ENCODE measurements at regions not wholly inside any gene's neighbourhood (a gene's known extent, or its start where the extent isn't known, plus 50 kb on each side); places are given as distances from the start of the nearest gene placed in this dataset.

DNA sequence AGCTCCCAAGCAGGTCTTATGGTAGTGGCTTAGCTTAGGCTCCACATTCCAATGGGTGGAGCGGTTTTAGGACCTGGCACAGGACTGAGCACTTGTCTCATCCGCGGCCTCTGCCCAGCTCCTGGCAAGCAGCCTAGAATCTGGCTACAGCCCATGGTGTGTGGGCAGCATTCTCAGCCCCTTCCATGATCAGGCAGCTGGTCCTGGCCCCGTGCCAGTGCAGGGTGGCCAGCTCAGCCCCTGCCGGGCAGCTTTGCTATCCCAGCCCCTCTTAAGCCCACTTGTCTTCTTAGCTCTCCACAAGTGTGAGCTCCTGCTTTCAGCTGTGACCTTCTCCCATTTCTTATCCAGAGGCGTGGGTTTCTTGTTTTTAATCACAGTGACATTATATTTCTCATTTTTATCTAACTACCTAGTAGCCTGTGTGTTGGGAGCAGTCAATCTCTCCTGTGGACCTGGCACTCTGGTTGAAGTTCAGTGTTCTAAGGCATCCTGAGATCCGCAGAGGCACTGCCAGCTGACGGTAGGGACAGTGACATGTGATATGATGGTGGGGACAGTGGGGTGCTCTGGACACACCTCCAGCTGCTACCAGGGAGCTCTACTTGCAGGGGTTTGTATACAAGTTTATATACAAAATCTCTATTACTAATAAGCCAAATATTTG is 84.5 kb upstream of the PRNP start:
- no peak overlapping the region for H3K4me3 ChIP-seq
- H3K9me3 ChIP-seq = no peaks in the 10 kb centered on the region
- H3K27me3 ChIP-seq = peaks cover 0 to 22% (median 4%) of the 10 kb centered on the region in 3 donors
- WGBS, 5 donors = 31 to 43% (median 34%) methylated on average over 6 to 8 of the region's 8 CpGs
- peak overlapping the region in 2 of 5 donors; percentile 8 to 74 for H3K27ac ChIP-seq
- peaks cover 3 to 36% (median 12%) of the 10 kb centered on the region in 4 donors for H3K4me1 ChIP-seq
- DNase-seq = peak in 1 of 2 donors; percentile 76
- H3K36me3 ChIP-seq = no peaks in the 10 kb centered on the region
- TF ChIP-seq, protein P1, sequence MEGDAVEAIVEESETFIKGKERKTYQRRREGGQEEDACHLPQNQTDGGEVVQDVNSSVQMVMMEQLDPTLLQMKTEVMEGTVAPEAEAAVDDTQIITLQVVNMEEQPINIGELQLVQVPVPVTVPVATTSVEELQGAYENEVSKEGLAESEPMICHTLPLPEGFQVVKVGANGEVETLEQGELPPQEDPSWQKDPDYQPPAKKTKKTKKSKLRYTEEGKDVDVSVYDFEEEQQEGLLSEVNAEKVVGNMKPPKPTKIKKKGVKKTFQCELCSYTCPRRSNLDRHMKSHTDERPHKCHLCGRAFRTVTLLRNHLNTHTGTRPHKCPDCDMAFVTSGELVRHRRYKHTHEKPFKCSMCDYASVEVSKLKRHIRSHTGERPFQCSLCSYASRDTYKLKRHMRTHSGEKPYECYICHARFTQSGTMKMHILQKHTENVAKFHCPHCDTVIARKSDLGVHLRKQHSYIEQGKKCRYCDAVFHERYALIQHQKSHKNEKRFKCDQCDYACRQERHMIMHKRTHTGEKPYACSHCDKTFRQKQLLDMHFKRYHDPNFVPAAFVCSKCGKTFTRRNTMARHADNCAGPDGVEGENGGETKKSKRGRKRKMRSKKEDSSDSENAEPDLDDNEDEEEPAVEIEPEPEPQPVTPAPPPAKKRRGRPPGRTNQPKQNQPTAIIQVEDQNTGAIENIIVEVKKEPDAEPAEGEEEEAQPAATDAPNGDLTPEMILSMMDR (IDR thresholded peaks at IDR 0.05) = no peak
- TF ChIP-seq POLR2A (IDR thresholded peaks at IDR 0.05) = no peak
- no peak for TF ChIP-seq POLR2AphosphoS5 (IDR thresholded peaks at IDR 0.05)
- TF ChIP-seq EP300 (IDR thresholded peaks at IDR 0.05) = no peak
- intact Hi-C loops (cut with DNase I; ENCODE audit: low total_unique reads) = loop anchor here (10.0 kb wide), 1 partner anchor 353 kb away; no protein-coding TSS in a partner anchor

DNA sequence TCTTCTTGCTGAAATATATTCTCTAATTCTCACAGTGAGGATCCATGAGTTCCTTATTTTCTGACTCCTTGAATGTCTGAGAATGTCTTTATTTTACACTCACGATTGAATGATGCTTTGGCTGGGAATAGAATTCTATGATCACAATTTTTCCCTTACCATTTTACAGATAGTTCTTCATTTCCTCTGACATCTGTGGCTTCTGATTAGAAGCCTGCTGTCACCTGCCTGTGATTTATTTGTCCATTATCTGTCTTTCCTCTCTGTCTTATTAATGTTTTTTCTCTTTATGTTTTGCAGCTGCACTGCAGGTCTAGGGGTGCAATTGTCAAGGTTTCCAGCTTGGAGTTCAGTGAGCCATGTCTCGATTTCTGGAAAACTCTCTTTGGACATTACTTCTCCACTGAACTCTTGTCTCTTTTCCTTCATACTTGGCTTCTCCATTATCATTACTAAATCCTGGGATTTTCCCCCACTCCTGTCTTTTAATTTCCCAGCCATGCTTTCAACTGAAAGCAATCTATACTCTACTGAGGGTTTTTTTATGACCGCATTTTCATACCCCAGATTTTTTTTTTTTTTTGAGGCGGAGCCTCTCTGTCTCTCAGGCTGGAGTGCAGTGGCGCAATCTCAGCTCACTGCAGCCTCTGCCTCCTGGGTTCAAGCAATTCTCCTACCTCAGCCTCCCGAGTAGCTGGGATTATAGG is 85.8 kb upstream of the PRNP start:
- no peaks in the 10 kb centered on the region for H3K36me3 ChIP-seq
- no peak overlapping the region for H3K4me3 ChIP-seq
- TF ChIP-seq, protein P1 (IDR thresholded peaks at IDR 0.05) = no peak
- TF ChIP-seq EP300 (IDR thresholded peaks at IDR 0.05) = no peak
- TF ChIP-seq POLR2AphosphoS5 (IDR thresholded peaks at IDR 0.05) = no peak
- no peak for TF ChIP-seq POLR2A (IDR thresholded peaks at IDR 0.05)
- H3K9me3 ChIP-seq = no peaks in the 10 kb centered on the region
- H3K4me1 ChIP-seq = peaks cover 3 to 36% (median 12%) of the 10 kb centered on the region in 4 donors
- DNase-seq = no peak
- peaks cover 0 to 16% (median 4%) of the 10 kb centered on the region in 3 donors for H3K27me3 ChIP-seq
- WGBS, 5 donors = 77 to 85% (median 77%) methylated on average over 6 of the region's 6 CpGs
- H3K27ac ChIP-seq = no peak overlapping the region
- intact Hi-C loops (cut with DNase I; ENCODE audit: low total_unique reads) = loop anchor here (10.0 kb wide), 1 partner anchor 354 kb away; no protein-coding TSS in a partner anchor

DNA sequence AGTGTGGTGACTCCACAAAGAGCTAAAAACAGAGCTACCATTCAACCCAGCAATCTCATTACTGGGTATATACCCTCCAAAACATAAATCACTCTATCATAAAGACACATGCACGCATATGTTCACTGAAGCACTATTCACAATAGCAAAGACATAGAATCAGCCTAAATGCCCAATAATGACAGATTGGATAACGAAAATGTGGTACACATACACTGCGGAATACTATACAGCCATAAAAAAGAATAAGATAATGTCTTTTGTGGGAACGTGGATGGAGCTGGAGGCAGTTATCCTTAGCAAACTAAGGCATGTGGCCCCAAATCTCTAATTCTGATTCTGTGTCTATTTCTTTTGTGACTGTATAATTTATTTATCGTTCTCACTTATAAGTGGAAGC is 89.0 kb upstream of the PRNP start:
- Histone ChIP-seq H3K4me1 (peaks cover 14 to 30% (median 18%) of the 10 kb centered on the region in 4 donors), H3K27me3 (peaks cover 0 to 7% (median 0%) of the 10 kb centered on the region in 3 donors), H3K4me3 (no peak overlapping the region), H3K27ac (no peak overlapping the region), H3K9me3 (no peaks in the 10 kb centered on the region), H3K36me3 (no peaks in the 10 kb centered on the region)
- no peak for DNase-seq
- WGBS, 5 donors = 70 to 93% (median 88%) methylated on average over 5 of the region's 5 CpGs
- intact Hi-C loops (cut with DNase I; ENCODE audit: low total_unique reads) = loop anchor here (10.0 kb wide), 1 partner anchor 482 kb away; no protein-coding TSS in a partner anchor
- TF ChIP-seq POLR2AphosphoS5 (IDR thresholded peaks at IDR 0.05) = no peak
- TF ChIP-seq, protein P1 (IDR thresholded peaks at IDR 0.05) = no peak
- no peak for TF ChIP-seq EP300 (IDR thresholded peaks at IDR 0.05)
- TF ChIP-seq POLR2A (IDR thresholded peaks at IDR 0.05) = no peak

- 34 to 56% (median 44%) methylated on average over 9 of the region's 9 CpGs for WGBS, 5 donors
- intact Hi-C loops (cut with DNase I; ENCODE audit: low total_unique reads) = loop anchor here (10.0 kb wide), 1 partner anchor 478 kb away; no protein-coding TSS in a partner anchor
Observed at GRCh38 chr20:4593149-4593525, 93.1 kb upstream of the PRNP start.

More at GRCh38 chr20:4593149-4593525, 93.1 kb upstream of the PRNP start:
- Histone ChIP-seq H3K4me3 (peak overlapping the region in 3 of 4 donors; percentile 36 to 46 (median 45)), H3K27me3 (no peaks in the 10 kb centered on the region), H3K36me3 (no peaks in the 10 kb centered on the region), H3K27ac (peak overlapping the region in 1 of 5 donors; percentile 70), H3K9me3 (no peaks in the 10 kb centered on the region), H3K4me1 (peaks cover 12 to 20% (median 16%) of the 10 kb centered on the region in 4 donors)
- DNase-seq = no peak
- TF ChIP-seq POLR2A (IDR thresholded peaks at IDR 0.05) = no peak
- TF ChIP-seq POLR2AphosphoS5 (IDR thresholded peaks at IDR 0.05) = no peak
- TF ChIP-seq, protein P1 (IDR thresholded peaks at IDR 0.05) = no peak
- no peak for TF ChIP-seq EP300 (IDR thresholded peaks at IDR 0.05)
